ENCODE measurements at regions not wholly inside any gene's neighbourhood (a gene's known extent, or its start where the extent isn't known, plus 50 kb on each side); places are given as distances from the start of the nearest gene placed in this dataset.

- Mint-ChIP-seq H3K4me3 (no peak overlapping the region), H3K4me1 (no peaks in the 10 kb centered on the region), H3K36me3 (no peaks in the 10 kb centered on the region), H3K27ac (no peak overlapping the region), H3K27me3 (ENCODE audit: low read depth) (no peaks in the 10 kb centered on the region), H3K9me3 (no peaks in the 10 kb centered on the region)
- DNase-seq (ENCODE audit: low spot score in 2 of 2, unreplicated experiment in 2 of 2) = no peak
- no peak for TF ChIP-seq CTCF (IDR thresholded peaks at IDR 0.05; ENCODE audit: unreplicated experiment)
These were observed 1388.9 kb downstream of the C4orf33 start for GRCh38 chr4:130484826-130485225.

- no peaks in the 10 kb centered on the region for H3K4me1 Mint-ChIP-seq
- no peaks in the 10 kb centered on the region for H3K36me3 Mint-ChIP-seq
- no peak for TF ChIP-seq CTCF (IDR thresholded peaks at IDR 0.05; ENCODE audit: unreplicated experiment)
- no peak overlapping the region for H3K4me3 Mint-ChIP-seq
- H3K9me3 Mint-ChIP-seq = no peaks in the 10 kb centered on the region
- H3K27me3 Mint-ChIP-seq (ENCODE audit: low read depth) = no peaks in the 10 kb centered on the region
- no peak overlapping the region for H3K27ac Mint-ChIP-seq
- DNase-seq (ENCODE audit: low spot score in 2 of 2, unreplicated experiment in 2 of 2) = no peak
These were observed 1389.4 kb downstream of the C4orf33 start for GRCh38 chr4:130485371-130485770.

- Mint-ChIP-seq H3K27me3 (ENCODE audit: low read depth) (no peaks in the 10 kb centered on the region), H3K27ac (no peak overlapping the region)
- TF ChIP-seq CTCF (IDR thresholded peaks at IDR 0.05; ENCODE audit: unreplicated experiment) = no peak
These were observed 1390.2 kb downstream of the C4orf33 start for GRCh38 chr4:130486186-130486585.

DNA sequence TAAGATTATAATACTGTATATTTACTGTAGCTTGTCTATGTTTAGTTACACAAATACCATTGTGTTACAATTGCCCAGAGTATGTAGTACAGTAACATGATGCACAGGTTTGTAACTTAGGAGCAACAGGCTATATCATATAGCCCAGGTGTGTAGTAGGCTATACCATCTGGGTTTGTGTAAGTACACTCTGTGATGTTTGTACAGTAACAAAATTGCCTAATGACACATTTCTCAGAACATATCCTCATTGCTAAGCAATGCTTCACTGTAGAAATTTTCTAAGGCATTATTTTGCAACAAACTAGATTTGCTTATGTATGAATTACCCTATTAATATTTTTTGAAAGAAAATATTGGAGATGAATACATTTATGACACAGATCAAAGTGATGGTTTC, 1390.9 kb downstream of the C4orf33 start:
- Mint-ChIP-seq H3K4me1 (no peaks in the 10 kb centered on the region), H3K27me3 (ENCODE audit: low read depth) (no peaks in the 10 kb centered on the region), H3K36me3 (no peaks in the 10 kb centered on the region), H3K9me3 (peaks cover 8% of the 10 kb centered on the region), H3K27ac (no peak overlapping the region), H3K4me3 (no peak overlapping the region)
- DNase-seq (ENCODE audit: low spot score in 2 of 2, unreplicated experiment in 2 of 2) = no peak
- TF ChIP-seq CTCF (IDR thresholded peaks at IDR 0.05; ENCODE audit: unreplicated experiment) = no peak

More at GRCh38 chr4:130486186-130486585, 1390.2 kb downstream of the C4orf33 start:
- no peaks in the 10 kb centered on the region for H3K4me1 Mint-ChIP-seq
- H3K4me3 Mint-ChIP-seq = no peak overlapping the region
- H3K9me3 Mint-ChIP-seq = peaks cover 1% of the 10 kb centered on the region
- DNase-seq (ENCODE audit: low spot score in 2 of 2, unreplicated experiment in 2 of 2) = no peak
- H3K36me3 Mint-ChIP-seq = no peaks in the 10 kb centered on the region

- Mint-ChIP-seq H3K9me3 (no peaks in the 10 kb centered on the region), H3K27me3 (ENCODE audit: low read depth) (no peaks in the 10 kb centered on the region), H3K4me3 (no peak overlapping the region), H3K27ac (no peak overlapping the region), H3K4me1 (peaks cover 2% of the 10 kb centered on the region), H3K36me3 (no peaks in the 10 kb centered on the region)
- TF ChIP-seq CTCF (IDR thresholded peaks at IDR 0.05; ENCODE audit: unreplicated experiment) = no peak
- no peak for DNase-seq (ENCODE audit: low spot score in 2 of 2, unreplicated experiment in 2 of 2)
These were observed 1414.7 kb downstream of the C4orf33 start for GRCh38 chr4:130510661-130511060.

- Mint-ChIP-seq H3K9me3 (no peaks in the 10 kb centered on the region), H3K27me3 (ENCODE audit: low read depth) (no peaks in the 10 kb centered on the region), H3K36me3 (no peaks in the 10 kb centered on the region), H3K27ac (no peak overlapping the region), H3K4me3 (no peak overlapping the region), H3K4me1 (peaks cover 2% of the 10 kb centered on the region)
- DNase-seq (ENCODE audit: low spot score in 2 of 2, unreplicated experiment in 2 of 2) = no peak
- TF ChIP-seq CTCF (IDR thresholded peaks at IDR 0.05; ENCODE audit: unreplicated experiment) = no peak
These were observed 1415.8 kb downstream of the C4orf33 start for GRCh38 chr4:130511776-130512175.
